PC-9 (cell line): ENCODE measurements at regions not wholly inside any gene's neighbourhood (a gene's known extent, or its start where the extent isn't known, plus 50 kb on each side); places are given as distances from the start of the nearest gene placed in this dataset.

Experiments
- BruUV-seq: library from RNA; stranded (reverse); fragments of 400-500 nt; replicated peaks from 2 replicates; lab custom pipeline; 2021; lab: Mats Ljungman, UMichigan
- CTCF ChIA-PET: fragments of 300-600 bp; sonication (Branson Sonifier 250); formaldehyde crosslinking; loops from one replicate; lab custom pipeline; 2022; ENCODE audit warnings: antibody characterized with exemption; lab: Charles Lee
- POLR2A ChIA-PET: fragments of 300-600 bp; sonication (Branson Sonifier 250); formaldehyde crosslinking; loops from one replicate; lab custom pipeline; 2022; ENCODE audit warnings: antibody characterized with exemption; ENCODE audit not compliant: unreplicated experiment; lab: Charles Lee
- DNase-seq, 2 experiments: peaks; one replicate each; pipeline versions ENCODE4 v3.0.0 to v3.0.0-alpha.2; 2015 to 2022; ENCODE audit warnings: mixed read lengths in 1 of 2
- H2AFZ ChIP-seq: fragments of 200-600 bp; sonication (generic); 2 replicates; pipeline ENCODE4 v1.8.1; 2017; ENCODE audit warnings: antibody characterized with exemption
- H3F3A ChIP-seq: fragments of 200-600 bp; sonication (generic); 2 replicates; pipeline ENCODE4 v1.8.1; 2017; ENCODE audit warnings: antibody characterized with exemption, mild to moderate bottlenecking, low read depth; ENCODE audit not compliant: insufficient read depth
- H3K27ac ChIP-seq: fragments of 200-600 bp; sonication (generic); 2 replicates; pipeline ENCODE4 v1.6.1; 2016; ENCODE audit warnings: mixed run types
- H3K27me3 ChIP-seq: fragments of 200-600 bp; sonication (generic); 2 replicates; pipeline ENCODE4 v1.6.1; 2016; ENCODE audit warnings: low read depth, mixed run types; ENCODE audit not compliant: insufficient read depth
- H3K36me3 ChIP-seq: fragments of 200-600 bp; sonication (generic); 2 replicates; pipeline ENCODE4 v1.6.1; 2016; ENCODE audit warnings: low read depth, mixed run types
- H3K4me1 ChIP-seq: fragments of 200-600 bp; sonication (generic); replicated peaks from 2 replicates; pipeline ENCODE4 v1.6.1; 2016; ENCODE audit warnings: mixed run types; ENCODE audit not compliant: insufficient read depth
- H3K4me2 ChIP-seq: fragments of 200-600 bp; sonication (generic); 2 replicates; pipeline ENCODE4 v1.6.1; 2017; ENCODE audit warnings: mixed run types
- H3K4me3 ChIP-seq: fragments of 200-600 bp; sonication (generic); 2 replicates; pipeline ENCODE4 v1.6.1; 2016; ENCODE audit warnings: mixed run types
- H3K79me2 ChIP-seq: fragments of 200-600 bp; sonication (generic); 2 replicates; pipeline ENCODE4 v1.6.1; 2017; ENCODE audit warnings: low read depth, mixed run types
- H3K9me2 ChIP-seq: fragments of 200-600 bp; sonication (generic); 2 replicates; pipeline ENCODE4 v1.8.1; 2017; ENCODE audit warnings: mild to moderate bottlenecking; ENCODE audit not compliant: insufficient read depth
- H3K9me3 ChIP-seq: fragments of 200-600 bp; sonication (generic); 2 replicates; pipeline ENCODE4 v1.8.1; 2016; ENCODE audit warnings: low read depth; ENCODE audit not compliant: insufficient read depth
- H4K20me1 ChIP-seq: fragments of 200-600 bp; sonication (generic); 2 replicates; pipeline ENCODE4 v1.8.1; 2017; ENCODE audit not compliant: insufficient read depth
- EZH2 ChIP-seq: fragments of 200-600 bp; sonication (generic); IDR thresholded peaks from 2 replicates; pipeline ENCODE4 v1.8.0; 2017; ENCODE audit warnings: antibody characterized with exemption, low read depth
- intact Hi-C: fragments of 100-400 bp; cut with micrococcal nuclease; formaldehyde crosslinking; loops from one replicate; pipeline ENCODE4 v1.10.0; 2022; ENCODE audit not compliant: unreplicated experiment
- TF ChIP-seq, protein P1 (sequence below): fragments of 200-600 bp; sonication (generic); conservative IDR thresholded peaks from 2 replicates; pipeline ENCODE4 v1.6.1; 2017; ENCODE audit warnings: mixed run types, antibody characterized with exemption, mild to moderate bottlenecking, moderate library complexity

DNA sequence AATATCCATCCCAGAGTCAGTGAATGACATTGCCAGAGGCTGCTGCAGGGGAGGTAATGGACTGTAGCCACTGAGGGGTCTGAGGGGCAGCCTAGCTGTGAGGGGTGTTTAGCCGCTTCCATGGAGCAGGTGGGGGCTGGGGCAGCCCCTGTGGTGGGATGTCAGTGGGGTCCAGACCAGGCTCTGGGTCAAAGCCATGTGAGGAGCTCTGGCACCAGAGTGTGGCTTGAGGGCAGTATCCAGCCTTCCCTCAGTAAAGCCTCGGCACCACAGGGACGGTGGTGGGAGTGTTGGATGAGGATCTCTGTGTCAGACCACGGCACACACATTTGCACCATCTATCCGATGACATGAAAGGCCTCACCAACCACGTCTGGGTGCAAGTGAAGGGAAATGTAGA, 85.0 kb downstream of the INHBB start:
- intact Hi-C loops, result no loop called here
- TF ChIP-seq, protein P1, sequence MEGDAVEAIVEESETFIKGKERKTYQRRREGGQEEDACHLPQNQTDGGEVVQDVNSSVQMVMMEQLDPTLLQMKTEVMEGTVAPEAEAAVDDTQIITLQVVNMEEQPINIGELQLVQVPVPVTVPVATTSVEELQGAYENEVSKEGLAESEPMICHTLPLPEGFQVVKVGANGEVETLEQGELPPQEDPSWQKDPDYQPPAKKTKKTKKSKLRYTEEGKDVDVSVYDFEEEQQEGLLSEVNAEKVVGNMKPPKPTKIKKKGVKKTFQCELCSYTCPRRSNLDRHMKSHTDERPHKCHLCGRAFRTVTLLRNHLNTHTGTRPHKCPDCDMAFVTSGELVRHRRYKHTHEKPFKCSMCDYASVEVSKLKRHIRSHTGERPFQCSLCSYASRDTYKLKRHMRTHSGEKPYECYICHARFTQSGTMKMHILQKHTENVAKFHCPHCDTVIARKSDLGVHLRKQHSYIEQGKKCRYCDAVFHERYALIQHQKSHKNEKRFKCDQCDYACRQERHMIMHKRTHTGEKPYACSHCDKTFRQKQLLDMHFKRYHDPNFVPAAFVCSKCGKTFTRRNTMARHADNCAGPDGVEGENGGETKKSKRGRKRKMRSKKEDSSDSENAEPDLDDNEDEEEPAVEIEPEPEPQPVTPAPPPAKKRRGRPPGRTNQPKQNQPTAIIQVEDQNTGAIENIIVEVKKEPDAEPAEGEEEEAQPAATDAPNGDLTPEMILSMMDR, result no peak
- TF ChIP-seq EZH2, result no peak
- no peaks in the 10 kb centered on the region for H3K9me3 ChIP-seq
- BruUV-seq, result no TSS peak
- H4K20me1 ChIP-seq, result no peaks in the 10 kb centered on the region
- H3K4me1 ChIP-seq, result no peaks in the 10 kb centered on the region
- no peak overlapping the region for H3K27ac ChIP-seq
- H3K4me3 ChIP-seq, result no peak overlapping the region
- no peaks in the 10 kb centered on the region for H3K27me3 ChIP-seq
- H2AFZ ChIP-seq, result no peak overlapping the region
- no peak for DNase-seq
- H3K36me3 ChIP-seq, result no peaks in the 10 kb centered on the region
- ChIA-PET POLR2A (no interaction called here), CTCF (no interaction called here)
- H3F3A ChIP-seq, result peaks cover 6% of the 10 kb centered on the region; the same call in 1 of the 2 replicates
- H3K9me2 ChIP-seq, result no peaks in the 10 kb centered on the region
- H3K79me2 ChIP-seq, result no peaks in the 10 kb centered on the region
- H3K4me2 ChIP-seq, result no peak overlapping the region

DNA sequence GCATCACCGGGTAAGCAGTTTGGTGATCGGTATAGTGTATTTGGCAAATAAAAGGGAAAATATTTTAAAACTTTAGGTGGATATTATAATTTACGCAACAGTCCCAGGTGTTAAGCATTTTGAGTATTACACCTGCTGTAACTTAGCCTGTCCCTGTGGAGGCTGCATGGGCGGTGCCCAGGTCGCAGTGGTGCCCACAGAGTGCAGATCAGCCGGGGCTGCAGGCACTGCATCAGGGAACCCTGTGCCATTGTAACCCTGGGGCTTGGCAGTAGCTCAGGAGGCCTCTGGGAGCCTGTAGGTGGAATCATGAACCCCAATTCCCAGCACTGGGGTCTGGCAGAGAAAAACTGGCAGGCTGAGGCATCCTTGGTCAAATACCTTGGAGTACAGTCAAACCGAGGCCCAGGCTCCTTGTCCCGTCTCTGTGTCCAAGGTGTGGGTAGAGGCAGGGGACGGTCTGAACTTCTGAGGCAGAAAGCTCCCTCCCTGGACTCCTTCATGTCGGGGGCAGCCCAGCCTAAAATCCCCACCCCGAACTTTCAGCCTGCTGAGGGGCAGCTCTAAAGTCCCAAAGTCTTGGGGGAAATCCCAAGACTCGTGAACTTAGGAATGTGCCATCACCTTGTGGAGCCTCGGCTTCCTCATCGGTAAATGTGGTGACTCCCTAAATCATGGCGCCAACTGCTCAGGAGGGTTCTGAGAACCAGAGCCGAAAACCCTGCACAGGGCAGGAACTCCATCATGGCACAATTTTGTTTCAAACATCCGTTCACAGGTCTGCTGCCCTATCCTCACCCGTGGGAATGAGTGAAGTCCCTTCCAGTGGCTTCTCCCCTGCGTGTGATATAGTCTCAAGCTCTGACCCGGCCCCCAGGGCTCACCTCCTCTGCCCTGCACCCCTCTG, 85.7 kb downstream of the INHBB start:
- DNase-seq, result no peak
- no peak overlapping the region for H3K27ac ChIP-seq
- no TSS peak for BruUV-seq
- H3K4me3 ChIP-seq, result no peak overlapping the region
- peaks cover 6% of the 10 kb centered on the region for H3K4me1 ChIP-seq
- H3K9me2 ChIP-seq, result no peaks in the 10 kb centered on the region
- no peak overlapping the region for H2AFZ ChIP-seq
- TF ChIP-seq, protein P1, result no peak
- TF ChIP-seq EZH2, result no peak
- no peaks in the 10 kb centered on the region for H4K20me1 ChIP-seq
- peaks cover 12% of the 10 kb centered on the region; the same call in 1 of the 2 replicates for H3F3A ChIP-seq
- no peaks in the 10 kb centered on the region for H3K79me2 ChIP-seq
- no peak overlapping the region for H3K4me2 ChIP-seq
- ChIA-PET CTCF (no interaction called here), POLR2A (no interaction called here)
- no peaks in the 10 kb centered on the region for H3K27me3 ChIP-seq
- intact Hi-C loops, result no loop called here
- no peaks in the 10 kb centered on the region for H3K9me3 ChIP-seq
- no peaks in the 10 kb centered on the region for H3K36me3 ChIP-seq

DNA sequence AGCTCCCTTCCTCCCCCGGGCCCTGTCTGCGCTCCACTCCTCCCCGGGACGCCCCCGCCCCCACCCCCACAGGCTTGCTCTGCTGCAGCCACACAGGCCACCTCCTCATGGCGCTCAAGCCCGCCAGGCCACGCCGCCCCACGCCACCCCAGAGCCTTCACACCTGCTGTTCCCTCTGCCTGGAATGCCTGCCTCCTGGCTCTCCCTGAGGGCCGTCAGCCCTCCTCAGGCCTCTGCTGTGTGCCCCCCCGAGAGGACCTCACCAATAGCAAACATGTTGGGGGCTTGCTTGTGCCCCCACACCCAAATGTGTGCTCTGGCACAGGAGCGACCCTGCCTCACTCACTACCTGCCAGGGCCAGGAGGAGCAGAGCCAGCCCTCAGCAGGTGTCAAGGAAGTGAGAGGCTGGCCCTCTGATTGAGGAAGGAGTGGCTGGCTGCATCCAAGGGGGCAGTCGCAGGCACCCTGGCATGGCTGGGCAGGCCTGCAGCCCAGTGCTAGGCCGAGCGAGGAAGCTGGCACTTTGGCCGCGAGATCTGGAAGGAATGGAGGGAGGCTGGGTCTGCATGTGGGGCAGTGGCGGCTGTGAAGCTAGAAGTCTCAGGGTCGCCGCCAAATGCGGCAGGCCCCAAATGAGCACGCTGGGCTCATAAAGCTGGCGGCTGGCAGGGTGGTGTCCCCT, 86.5 kb downstream of the INHBB start:
- no peaks in the 10 kb centered on the region for H3K36me3 ChIP-seq
- no peak overlapping the region for H3K4me2 ChIP-seq
- TF ChIP-seq EZH2, result no peak
- TF ChIP-seq, protein P1, result no peak
- no peaks in the 10 kb centered on the region for H3K27me3 ChIP-seq
- H2AFZ ChIP-seq, result no peak overlapping the region
- no TSS peak for BruUV-seq
- no peaks in the 10 kb centered on the region for H4K20me1 ChIP-seq
- DNase-seq, result no peak
- H3K79me2 ChIP-seq, result no peaks in the 10 kb centered on the region
- ChIA-PET POLR2A (no interaction called here), CTCF (no interaction called here)
- H3K9me3 ChIP-seq, result no peaks in the 10 kb centered on the region
- peaks cover 11% of the 10 kb centered on the region for H3K4me1 ChIP-seq
- no peaks in the 10 kb centered on the region for H3K9me2 ChIP-seq
- peaks cover 15% of the 10 kb centered on the region; the same call in 1 of the 2 replicates for H3F3A ChIP-seq
- no peak overlapping the region for H3K27ac ChIP-seq
- intact Hi-C loops, result no loop called here
- H3K4me3 ChIP-seq, result no peak overlapping the region
